LHCN-M2 (cell line): ENCODE measurements at regions not wholly inside any gene's neighbourhood (a gene's known extent, or its start where the extent isn't known, plus 50 kb on each side); places are given as distances from the start of the nearest gene placed in this dataset.
"Not testable (repeated sequence)": the region's sequence is repeated elsewhere in the genome, so short reads cannot be mapped to it uniquely, and the experiment has no call there.

Experiments
- DNase-seq: peaks from one replicate; pipeline ENCODE4 v3.0.0-alpha.2; 2012; ENCODE audit warnings: low read depth

GRCh38 chr14:83639505-83639875 lies 1890.5 kb upstream of the FLRT2 start:
- DNase-seq = not testable (repeated sequence)

- DNase-seq = no peak
Observed at GRCh38 chr14:83646228-83646627, 1883.7 kb upstream of the FLRT2 start.

DNA sequence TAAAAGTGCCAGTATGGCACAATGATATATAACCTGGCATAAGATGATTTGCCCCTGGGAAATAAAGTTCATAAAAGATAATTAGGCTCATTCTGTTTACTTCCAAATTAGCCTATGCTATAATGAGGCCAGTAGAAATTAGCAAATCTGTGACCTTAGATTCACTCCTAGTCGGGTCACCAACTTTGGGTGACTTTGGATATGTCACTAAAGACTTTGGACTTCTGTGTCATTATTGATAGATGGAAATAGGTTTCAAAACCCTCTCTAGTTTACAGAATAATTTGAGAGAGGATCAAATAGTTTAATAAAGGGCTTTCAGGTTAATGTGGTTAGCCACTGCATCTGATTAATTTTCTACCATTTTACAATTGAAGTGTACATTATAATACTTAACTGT lies 1869.3 kb upstream of the FLRT2 start:
- DNase-seq = no peak

GRCh38 chr14:83664389-83664788 lies 1865.6 kb upstream of the FLRT2 start:
- no peak for DNase-seq

DNA sequence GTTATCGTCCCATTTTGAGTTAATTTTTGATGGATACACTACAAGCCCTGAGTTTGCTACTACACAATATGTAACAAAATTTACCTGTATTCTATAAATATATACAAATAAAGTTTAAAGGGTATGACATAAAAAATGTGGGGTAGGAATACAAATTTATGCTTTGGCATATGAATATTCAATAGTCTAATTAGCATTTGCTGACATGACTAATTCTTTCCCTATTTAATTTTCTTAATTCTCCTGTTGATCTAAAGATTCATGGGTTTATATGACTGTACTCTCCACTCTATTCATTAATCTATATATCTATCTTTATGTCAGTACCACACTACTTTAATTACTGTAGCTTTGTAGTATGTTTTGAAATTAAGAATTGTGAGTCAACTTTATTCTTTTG lies 1840.7 kb upstream of the FLRT2 start:
- no peak for DNase-seq

- no peak for DNase-seq
Observed at GRCh38 chr14:83697099-83697498, 1832.8 kb upstream of the FLRT2 start.

GRCh38 chr14:83702619-83703018 lies 1827.3 kb upstream of the FLRT2 start:
- no peak for DNase-seq

DNA sequence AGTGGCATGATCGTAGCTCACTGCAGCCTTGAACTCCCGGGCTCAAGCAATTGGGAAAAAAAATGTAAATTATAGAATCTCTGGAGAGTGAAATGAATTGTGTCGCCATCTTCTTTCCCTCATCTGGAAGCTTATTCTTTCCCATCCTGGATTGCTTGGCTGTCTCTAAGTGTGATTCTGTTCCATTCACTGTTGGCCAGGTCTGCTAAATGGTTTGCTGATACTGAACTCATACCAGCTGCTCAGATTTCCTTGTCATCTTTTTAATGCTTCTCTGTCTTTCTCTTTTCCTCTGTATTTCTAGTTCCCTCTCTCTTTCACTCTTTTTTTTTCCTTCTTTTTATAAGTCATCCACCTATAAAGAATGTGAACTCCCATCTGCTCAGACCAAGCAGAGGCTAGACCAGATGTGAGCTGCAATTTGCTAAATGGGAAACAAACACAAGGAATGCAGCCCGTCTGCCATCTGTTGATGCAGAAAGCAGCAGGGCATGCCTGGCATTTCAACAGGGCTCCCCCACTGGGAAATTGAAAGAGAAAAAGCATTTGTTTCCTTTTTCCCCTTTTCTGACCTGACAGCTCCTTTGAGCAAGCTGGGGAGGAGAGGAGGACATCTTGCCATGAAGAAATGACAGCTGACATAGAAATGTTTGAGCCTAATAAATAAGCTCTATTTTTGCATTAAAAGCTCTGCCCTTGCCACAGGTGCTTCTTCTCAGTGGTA lies 1823.6 kb upstream of the FLRT2 start:
- peak; percentile 26 for DNase-seq

DNA sequence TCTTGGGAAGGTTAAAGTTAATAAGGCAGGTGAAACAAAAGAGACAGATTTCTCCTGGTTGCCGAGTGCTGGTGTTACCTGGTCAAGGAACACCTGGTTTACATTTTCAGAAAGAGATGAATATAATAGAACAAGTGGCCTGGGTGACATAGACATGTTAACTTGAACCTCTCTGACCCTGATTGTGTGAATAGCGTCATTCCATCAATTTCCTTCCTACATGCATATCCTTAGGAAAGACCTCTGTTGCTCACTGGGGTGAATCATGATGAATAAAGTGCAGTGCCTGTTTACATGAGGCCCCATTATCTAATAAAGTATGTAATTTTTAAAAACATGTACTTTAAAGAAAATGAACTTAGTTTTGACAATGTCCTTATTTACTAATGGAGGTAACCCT lies 1822.9 kb upstream of the FLRT2 start:
- DNase-seq = no peak

DNA sequence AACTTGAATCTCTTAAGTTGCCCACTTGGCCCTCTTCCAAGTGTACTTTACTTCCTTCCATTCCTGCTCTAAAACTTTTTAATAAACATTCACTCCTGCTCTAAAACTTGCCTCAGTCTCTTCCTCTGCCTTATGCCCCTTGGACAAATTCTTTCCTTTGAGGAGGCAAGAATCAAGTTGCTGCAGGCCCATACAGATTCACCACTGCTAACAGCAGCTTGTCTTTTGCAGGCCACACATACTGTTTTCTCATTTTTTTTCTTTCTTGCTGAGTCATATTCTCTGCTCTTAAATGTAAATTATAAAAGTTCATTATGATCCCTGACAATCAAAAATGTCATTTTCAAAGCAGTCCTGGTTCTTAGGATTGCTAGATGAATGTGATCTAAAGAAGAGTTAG lies 1820.8 kb upstream of the FLRT2 start:
- no peak for DNase-seq

GRCh38 chr14:83711046-83711445 lies 1818.9 kb upstream of the FLRT2 start:
- no peak for DNase-seq

DNA sequence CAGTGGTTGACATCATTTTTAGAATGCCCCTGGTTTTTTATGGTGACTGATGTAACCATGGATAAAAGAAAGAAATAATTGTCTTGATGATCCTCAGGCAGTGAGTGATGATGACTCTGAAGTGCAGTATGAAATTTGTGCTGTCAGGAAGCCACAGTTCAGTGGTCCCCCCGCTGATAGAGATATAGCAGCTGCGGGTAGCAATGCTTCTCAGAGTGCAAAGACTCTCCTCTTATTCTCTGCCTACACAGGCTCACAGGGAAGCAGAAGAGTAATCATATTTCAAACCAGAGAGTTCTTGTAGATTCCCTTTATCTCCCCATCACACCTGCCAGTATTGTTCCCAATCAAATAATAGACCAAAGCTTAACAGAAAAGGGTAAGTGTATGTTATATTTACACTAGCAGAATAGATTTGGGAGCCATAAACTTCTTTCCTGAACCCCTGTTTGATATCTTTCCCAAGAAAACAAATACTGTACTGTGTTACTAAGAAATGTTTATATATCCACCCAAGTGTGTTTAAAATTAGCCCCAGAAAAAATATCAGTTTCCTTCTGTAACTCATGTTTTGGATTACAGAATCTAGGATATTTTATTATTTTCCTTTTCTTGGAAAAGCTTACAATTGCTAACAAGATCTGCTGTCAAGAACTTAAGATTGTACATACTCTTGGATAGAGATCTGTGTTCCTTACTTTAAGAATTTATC lies 1817.4 kb upstream of the FLRT2 start:
- no peak for DNase-seq

DNA sequence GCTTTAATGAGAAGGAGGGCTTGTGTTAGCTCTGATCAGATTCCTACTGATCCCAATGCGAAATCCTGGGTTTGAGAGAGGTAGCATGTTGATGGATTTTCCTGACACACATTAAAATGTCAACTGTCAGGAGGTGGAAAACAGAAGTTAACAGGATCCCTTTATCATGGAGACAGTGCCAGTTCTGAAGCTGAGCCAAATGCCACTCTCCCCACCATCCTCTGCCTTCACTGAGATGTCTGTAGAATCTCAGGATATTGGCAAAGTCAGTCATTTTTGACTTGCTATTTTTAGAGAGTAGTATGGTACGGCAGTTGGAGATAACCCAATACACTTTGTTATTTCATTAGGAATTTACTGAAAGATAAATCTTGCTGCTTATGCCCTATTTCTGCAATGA lies 1816.2 kb upstream of the FLRT2 start:
- no peak for DNase-seq

DNA sequence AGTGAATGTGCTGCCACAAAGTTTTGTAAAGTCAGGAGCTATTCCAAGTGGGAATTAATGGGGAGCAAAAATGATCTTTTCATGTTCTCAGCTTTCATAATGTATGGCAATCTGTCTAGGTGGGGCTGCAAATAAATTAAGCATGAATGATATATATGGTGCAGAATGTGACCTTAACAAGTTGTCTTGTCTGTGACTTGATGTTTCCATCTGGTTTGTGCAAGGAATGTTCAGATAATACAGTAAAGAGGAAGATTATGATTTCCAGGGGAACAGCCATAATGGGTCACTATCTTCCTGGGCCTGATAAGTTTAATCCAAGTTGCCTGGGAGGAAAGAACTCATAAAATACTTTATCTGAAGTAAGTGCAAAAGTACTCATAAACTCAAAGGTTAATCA lies 1815.8 kb upstream of the FLRT2 start:
- no peak for DNase-seq

DNA sequence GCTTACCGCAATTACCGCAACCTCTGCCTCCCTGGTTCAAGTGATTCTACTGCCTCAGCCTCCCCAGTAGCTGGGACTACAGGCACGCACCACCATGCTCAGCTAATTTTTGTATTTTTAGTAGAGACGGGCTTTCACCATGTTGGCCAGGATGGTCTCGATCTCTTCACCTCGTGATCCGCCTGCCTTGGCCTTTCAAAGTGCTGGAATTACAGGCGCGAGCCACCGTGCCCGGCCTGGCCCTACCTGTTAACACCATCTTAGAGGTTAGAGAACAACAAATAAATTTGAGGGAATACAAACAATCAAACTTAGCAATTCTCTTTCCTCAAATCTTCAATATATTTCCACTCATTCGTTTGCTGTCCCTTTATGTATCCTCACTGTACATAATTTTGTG lies 1810.5 kb upstream of the FLRT2 start:
- not testable (repeated sequence) for DNase-seq

DNA sequence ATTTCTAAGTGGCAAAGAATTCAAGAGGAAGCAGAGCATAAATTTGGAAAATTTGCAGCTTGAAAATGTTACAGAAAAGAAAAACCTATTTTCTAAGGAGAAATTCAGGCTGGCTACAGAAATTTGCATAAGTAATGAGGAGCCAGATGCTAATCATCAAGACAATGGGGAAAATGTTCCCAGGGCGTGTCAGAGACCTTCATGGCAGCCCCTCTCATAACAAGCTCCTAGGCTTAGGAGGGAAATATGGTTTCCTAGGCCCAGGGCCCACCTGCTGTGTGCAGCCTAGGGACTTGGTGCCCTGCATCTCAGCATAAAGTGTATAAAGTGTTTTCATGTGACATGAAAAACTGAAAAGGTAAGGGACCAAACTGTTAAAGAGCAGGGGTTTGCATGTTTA lies 1796.3 kb upstream of the FLRT2 start:
- no peak for DNase-seq

DNA sequence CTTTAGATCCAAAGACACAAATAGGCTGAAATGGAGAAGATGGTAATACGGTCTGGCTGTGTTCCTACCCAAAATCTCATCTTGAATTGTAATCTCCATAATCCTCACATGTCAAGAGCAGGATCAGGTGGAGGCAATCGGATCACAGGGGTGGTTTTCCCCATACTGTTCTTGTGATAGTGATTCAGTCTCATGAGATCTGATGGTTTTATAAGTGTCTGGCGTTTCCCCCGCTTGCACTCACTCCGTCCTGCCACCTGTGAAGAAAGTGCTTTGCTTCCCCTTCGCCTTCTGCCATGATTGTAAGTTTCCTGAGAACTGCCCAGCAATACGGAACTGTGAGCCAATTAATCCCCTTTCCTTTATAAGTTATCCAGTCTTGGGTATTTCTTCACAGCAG lies 1795.5 kb upstream of the FLRT2 start:
- DNase-seq = no peak

- DNase-seq = no peak
Observed at GRCh38 chr14:83741269-83741668, 1788.7 kb upstream of the FLRT2 start.

DNA sequence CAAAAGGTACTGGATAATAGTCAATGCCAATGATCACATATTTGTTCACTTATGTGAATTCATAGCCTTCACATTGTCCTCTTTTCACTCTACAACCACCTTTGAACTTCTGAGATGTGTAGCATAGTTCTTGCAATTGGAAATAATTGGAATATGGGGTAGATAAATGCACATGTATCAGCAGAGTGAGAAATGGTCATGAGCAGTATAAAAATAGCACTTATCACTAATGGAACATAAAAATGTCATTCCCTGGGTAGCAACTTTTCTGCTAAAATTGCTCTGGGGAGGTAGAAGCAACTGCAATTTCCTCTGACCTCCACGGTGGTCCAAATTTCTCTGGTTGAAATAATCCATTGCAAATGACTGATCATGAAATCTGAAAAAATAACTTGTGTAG lies 1785.7 kb upstream of the FLRT2 start:
- no peak for DNase-seq

DNA sequence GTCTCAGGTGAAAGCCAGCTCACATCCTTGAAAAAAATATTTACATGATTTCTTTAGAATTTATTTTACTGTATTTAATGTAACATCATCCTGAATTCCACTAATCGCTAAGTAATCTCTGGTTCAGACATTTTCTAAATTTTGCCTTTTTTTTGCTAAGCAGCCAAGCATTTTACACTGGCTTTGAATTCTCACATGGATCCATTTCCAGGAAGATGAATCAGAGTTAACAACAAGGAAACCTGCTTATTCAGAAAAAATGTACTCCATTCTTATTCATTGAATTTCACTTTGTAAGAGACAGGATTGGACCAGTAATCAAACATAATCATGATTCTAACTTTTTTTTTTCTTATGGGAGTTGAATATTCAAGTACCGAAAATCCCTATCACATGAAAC lies 1785.1 kb upstream of the FLRT2 start:
- peak; percentile 18 for DNase-seq

DNA sequence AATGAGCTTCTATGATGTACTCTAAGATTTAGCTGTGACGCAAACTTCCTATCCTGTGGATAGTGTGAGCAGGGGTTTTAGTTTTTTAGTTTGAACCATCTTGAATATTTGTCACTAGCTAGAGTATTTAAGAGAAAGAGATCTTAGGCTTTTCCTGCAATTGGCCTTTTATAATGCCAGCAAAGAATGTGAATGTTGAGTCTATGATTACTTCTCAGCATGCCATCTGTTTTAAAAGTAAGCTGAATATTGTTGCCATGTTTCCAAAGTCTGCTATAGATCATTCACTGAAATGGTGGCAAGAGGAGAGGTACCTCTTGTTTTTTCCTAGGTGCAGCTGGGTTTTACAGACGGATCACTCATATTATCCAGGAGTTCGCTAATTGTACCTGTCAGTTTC lies 1783.6 kb upstream of the FLRT2 start:
- no peak for DNase-seq

GRCh38 chr14:83757916-83758315 lies 1772.0 kb upstream of the FLRT2 start:
- DNase-seq = peak; percentile 60
